ENCODE measurements at regions not wholly inside any gene's neighbourhood (a gene's known extent, or its start where the extent isn't known, plus 50 kb on each side); places are given as distances from the start of the nearest gene placed in this dataset.

DNA sequence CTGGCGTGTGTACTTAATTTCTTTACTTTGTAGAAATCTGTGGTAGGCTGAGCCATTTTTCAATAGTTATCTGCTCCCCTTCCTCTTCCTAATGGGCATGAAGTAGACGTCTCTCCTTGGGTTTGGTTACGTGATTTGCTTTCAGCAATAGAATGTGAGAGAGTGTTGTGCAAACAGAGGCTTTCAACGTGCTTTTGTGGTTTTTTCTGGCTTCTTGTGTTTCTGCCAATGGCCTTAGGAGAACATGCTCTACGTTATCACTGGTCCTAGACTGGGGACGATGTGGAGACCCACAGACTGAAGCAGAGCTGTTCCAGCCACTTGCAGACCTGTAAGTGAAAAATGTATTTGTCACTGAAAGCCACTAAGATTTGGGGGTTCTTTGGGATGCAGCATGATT lies 107.2 kb upstream of the NPTX2 start:
- 86% methylated on average over 6 of the region's 6 CpGs; no CpG with 5 or more reads in 1 of the 2 experiments for WGBS, 2 experiments (ENCODE audit: extremely low coverage in 1 of 2, insufficient coverage in 1 of 2, insufficient read length in 1 of 2, insufficient replicate concordance in 2 of 2, low coverage in 1 of 2, low lambda C conversion rate in 2 of 2, missing lambda C conversion rate in 1 of 2)
- Histone ChIP-seq H2BK20ac (ENCODE audit: low read length) (no peak overlapping the region), H3K9me3 (ENCODE audit: insufficient read depth in 2 of 2, low read depth in 1 of 2, low read length in 1 of 2) (0 out of 4 replicates have a peak, but pooled peaks cover 0 to 3% of the 10 kb centered on the region in 2 experiments), H4K91ac (replicated peaks; ENCODE audit: insufficient read length, low read length) (peak overlapping the region; percentile 40), H3K79me1 (ENCODE audit: low read depth, low read length) (no peaks in the 10 kb centered on the region), H4K20me1 (replicated peaks in 1 of 2; ENCODE audit: control insufficient read depth in 1 of 2, insufficient read depth in 2 of 2, low read length in 2 of 2) (no peaks in the 10 kb centered on the region), H2AFZ (ENCODE audit: low read length) (no peak overlapping the region), H2BK120ac (replicated peaks; ENCODE audit: low read depth, low read length) (no peak overlapping the region), H3K4ac (replicated peaks; ENCODE audit: insufficient read length, low read depth, low read length) (no peak overlapping the region), H3K23ac (ENCODE audit: insufficient read length) (no peak overlapping the region), H3K4me2 (ENCODE audit: insufficient read depth in 1 of 2, low read depth in 2 of 2, low read length in 2 of 2) (no peak overlapping the region), H3K79me2 (ENCODE audit: control insufficient read depth in 1 of 2, insufficient read depth in 2 of 2, low read length in 2 of 2) (no peaks in the 10 kb centered on the region), H3K36me3 (ENCODE audit: control insufficient read depth in 2 of 4, insufficient read depth in 4 of 4, low read length in 3 of 4) (no peaks in the 10 kb centered on the region), H3K4me3 (ENCODE audit: extremely low read depth in 1 of 4, insufficient read depth in 2 of 4, low read depth in 3 of 4, low read length in 4 of 4) (no peak overlapping the region), H3K27me3 (replicated peaks in 1 of 4; ENCODE audit: control insufficient read depth in 3 of 4, extremely low read depth in 1 of 4, insufficient read depth in 3 of 4, low read length in 3 of 4) (no peaks in the 10 kb centered on the region), H3K14ac (ENCODE audit: insufficient read length) (no peak overlapping the region), H4K5ac (ENCODE audit: insufficient read length, low read depth, low read length) (no peak overlapping the region), H2BK5ac (ENCODE audit: low read depth, low read length) (no peak overlapping the region), H4K8ac (ENCODE audit: extremely low read depth, insufficient read depth, low read length) (no peak overlapping the region), H3K9ac (replicated peaks in 1 of 4; ENCODE audit: extremely low read depth in 1 of 4, low read depth in 3 of 4, low read length in 3 of 4) (no peak overlapping the region), H3K56ac (replicated peaks; ENCODE audit: insufficient read length, low read depth, low read length) (no peak overlapping the region), H3K4me1 (replicated peaks in 1 of 4; ENCODE audit: control insufficient read depth in 3 of 4, insufficient read depth in 4 of 4, low read length in 3 of 4) (no peaks in the 10 kb centered on the region), H3K18ac (ENCODE audit: extremely low read depth, low read length) (no peak overlapping the region), H2AK5ac (ENCODE audit: low read depth, low read length) (no peak overlapping the region), H3K27ac (ENCODE audit: low read depth, low read length) (no peak overlapping the region), H2BK15ac (ENCODE audit: low read length) (no peak overlapping the region), H3K23me2 (ENCODE audit: low read depth, low read length) (no peaks in the 10 kb centered on the region), H2BK12ac (ENCODE audit: low read depth, low read length) (no peak overlapping the region)
- DNase-seq (ENCODE audit: low read depth in 1 of 2, low spot score in 2 of 2): no peak
- POLR2A ChIA-PET (ENCODE audit: partially characterized antibody): no interaction called here
- CTCF ChIA-PET (ENCODE audit: partially characterized antibody): no interaction called here
- TF ChIP-seq CHD1 (IDR thresholded peaks at IDR 0.05; ENCODE audit: low read depth, low read length) (no peak), EGR1 (IDR thresholded peaks at IDR 0.05; ENCODE audit: borderline replicate concordance, low read depth, low read length) (no peak), JUND (IDR thresholded peaks at IDR 0.05; ENCODE audit: low read length) (no peak), TBP (IDR thresholded peaks at IDR 0.05; ENCODE audit: low read depth, low read length) (no peak)
- TF ChIP-seq, protein P1, sequence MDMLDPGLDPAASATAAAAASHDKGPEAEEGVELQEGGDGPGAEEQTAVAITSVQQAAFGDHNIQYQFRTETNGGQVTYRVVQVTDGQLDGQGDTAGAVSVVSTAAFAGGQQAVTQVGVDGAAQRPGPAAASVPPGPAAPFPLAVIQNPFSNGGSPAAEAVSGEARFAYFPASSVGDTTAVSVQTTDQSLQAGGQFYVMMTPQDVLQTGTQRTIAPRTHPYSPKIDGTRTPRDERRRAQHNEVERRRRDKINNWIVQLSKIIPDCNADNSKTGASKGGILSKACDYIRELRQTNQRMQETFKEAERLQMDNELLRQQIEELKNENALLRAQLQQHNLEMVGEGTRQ (IDR thresholded peaks at IDR 0.05; ENCODE audit: low read length): no peak
- FAIRE-seq: no peak
